H9 (cell line): ENCODE measurements at regions not wholly inside any gene's neighbourhood (a gene's known extent, or its start where the extent isn't known, plus 50 kb on each side); places are given as distances from the start of the nearest gene placed in this dataset.

ENCODE experiments used
- DNase-seq: peaks from one replicate; pipeline ENCODE4 v3.0.0-alpha.2; 2017
- H2AFZ ChIP-seq: one replicate; pipeline ENCODE4 v1.6.1; 2013; ENCODE audit warnings: mild to moderate bottlenecking, low read length, control low read depth, moderate library complexity
- H2AK5ac ChIP-seq: 2 replicates; pipeline ENCODE4 v1.6.1; 2013; ENCODE audit warnings: low read length, control low read depth, mixed read lengths; ENCODE audit not compliant: insufficient read length
- H2BK120ac ChIP-seq: one replicate; pipeline ENCODE4 v1.6.1; 2013; ENCODE audit warnings: low read depth, mild to moderate bottlenecking, low read length, control low read depth, inconsistent platforms; ENCODE audit not compliant: poor library complexity, severe bottlenecking
- H2BK12ac ChIP-seq: 2 replicates; pipeline ENCODE4 v1.6.1; 2013; ENCODE audit warnings: low read length, control low read depth, mixed read lengths, low read depth; ENCODE audit not compliant: insufficient read length
- H2BK15ac ChIP-seq: 2 replicates; pipeline ENCODE4 v1.6.1; 2013; ENCODE audit warnings: low read depth, low read length, control low read depth
- H2BK20ac ChIP-seq: one replicate; pipeline ENCODE4 v1.6.1; 2013; ENCODE audit warnings: low read depth, mild to moderate bottlenecking, low read length, control low read depth, inconsistent platforms; ENCODE audit not compliant: poor library complexity, severe bottlenecking
- H2BK5ac ChIP-seq: 2 replicates; pipeline ENCODE4 v1.6.1; 2013; ENCODE audit warnings: low read length, control low read depth, mixed read lengths; ENCODE audit not compliant: insufficient read length
- H3K14ac ChIP-seq: 2 replicates; pipeline ENCODE4 v1.6.1; 2013; ENCODE audit warnings: low read length, control low read depth; ENCODE audit not compliant: insufficient read depth
- H3K18ac ChIP-seq: 2 replicates; pipeline ENCODE4 v1.6.1; 2013; ENCODE audit warnings: low read depth, mild to moderate bottlenecking, mixed read lengths, low read length, control low read depth; ENCODE audit not compliant: insufficient read length
- H3K23ac ChIP-seq: 2 replicates; pipeline ENCODE4 v1.6.1; 2013; ENCODE audit warnings: low read length, control low read depth, mixed read lengths, low read depth; ENCODE audit not compliant: insufficient read length
- H3K23me2 ChIP-seq: 2 replicates; pipeline ENCODE4 v1.6.1; 2013; ENCODE audit warnings: low read depth, mild to moderate bottlenecking, mixed read lengths, low read length, control low read depth; ENCODE audit not compliant: insufficient read length, poor library complexity, severe bottlenecking
- H3K27ac ChIP-seq: 2 replicates; pipeline ENCODE4 v1.5.1; 2013; ENCODE audit warnings: low read length, control low read depth, mixed read lengths, low read depth; ENCODE audit not compliant: insufficient read length
- H3K27me3 ChIP-seq: 2 replicates; pipeline ENCODE4 v1.6.1; 2013; ENCODE audit warnings: low read length, control low read depth, inconsistent platforms; ENCODE audit not compliant: insufficient read depth
- H3K4ac ChIP-seq: 2 replicates; pipeline ENCODE4 v1.6.1; 2013; ENCODE audit warnings: low read depth, mild to moderate bottlenecking, control low read depth, inconsistent platforms, low read length, moderate library complexity
- H3K4me1 ChIP-seq: 2 replicates; pipeline ENCODE4 v1.6.1; 2013; ENCODE audit warnings: low read length, control low read depth, inconsistent platforms; ENCODE audit not compliant: insufficient read depth
- H3K4me2 ChIP-seq: 2 replicates; pipeline ENCODE4 v1.6.1; 2013; ENCODE audit warnings: low read length, control low read depth, mixed read lengths; ENCODE audit not compliant: insufficient read length, insufficient read depth
- H3K56ac ChIP-seq: 2 replicates; pipeline ENCODE4 v1.6.1; 2013; ENCODE audit warnings: low read depth, mild to moderate bottlenecking, mixed read lengths, low read length, control low read depth; ENCODE audit not compliant: insufficient read length
- H3K79me1 ChIP-seq: 2 replicates; pipeline ENCODE4 v1.6.1; 2013; ENCODE audit warnings: low read depth, mild to moderate bottlenecking, moderate library complexity, low read length, control low read depth, inconsistent platforms; ENCODE audit not compliant: insufficient read depth, poor library complexity, severe bottlenecking
- H3K79me2 ChIP-seq: 2 replicates; pipeline ENCODE4 v1.6.1; 2013; ENCODE audit warnings: low read length, control low read depth, inconsistent platforms; ENCODE audit not compliant: insufficient read depth
- H3K9ac ChIP-seq: 2 replicates; pipeline ENCODE4 v1.6.1; 2013; ENCODE audit warnings: low read length, control low read depth, mixed read lengths; ENCODE audit not compliant: insufficient read length; ENCODE audit errors: extremely low read depth
- H3K9me3 ChIP-seq: one replicate; pipeline ENCODE4 v1.6.1; 2013; ENCODE audit warnings: low read depth, low read length, inconsistent platforms; ENCODE audit not compliant: control insufficient read depth
- H3T11ph ChIP-seq: one replicate; pipeline ENCODE4 v1.6.1; 2013; ENCODE audit warnings: mild to moderate bottlenecking, low read length, control low read depth, inconsistent platforms
- H4K20me1 ChIP-seq: one replicate; pipeline ENCODE4 v1.6.1; 2013; ENCODE audit not compliant: control insufficient read depth, insufficient read length, insufficient read depth
- H4K5ac ChIP-seq: 2 replicates; pipeline ENCODE4 v1.6.1; 2013; ENCODE audit warnings: low read depth, mild to moderate bottlenecking, mixed read lengths, low read length, control low read depth; ENCODE audit not compliant: insufficient read length
- H4K8ac ChIP-seq: replicated peaks from 2 replicates; pipeline ENCODE4 v1.6.1; 2013; ENCODE audit warnings: low read length, control low read depth, mixed read lengths, low read depth; ENCODE audit not compliant: insufficient read length
- H4K91ac ChIP-seq: 2 replicates; pipeline ENCODE4 v1.6.1; 2013; ENCODE audit warnings: low read depth, mild to moderate bottlenecking, moderate library complexity, mixed read lengths, low read length, control low read depth; ENCODE audit not compliant: insufficient read length
- H3K27ac Mint-ChIP-seq, 3 experiments: 2 replicates in 2 of 3; 3 replicates in 1 of 3; pipeline ENCODE4 v1.8.0; 2020 to 2021; ENCODE audit warnings: mixed read lengths in 3 of 3, mild to moderate bottlenecking in 1 of 3, moderate library complexity in 1 of 3
- H3K27me3 Mint-ChIP-seq: 2 replicates; pipeline ENCODE4 v1.8.0; 2021; ENCODE audit warnings: low read depth, mild to moderate bottlenecking, moderate library complexity, mixed read lengths
- H3K36me3 Mint-ChIP-seq, 3 experiments: 2 replicates in 2 of 3; 3 replicates in 1 of 3; pipeline ENCODE4 v1.8.0; 2020 to 2021; ENCODE audit warnings: low read depth in 3 of 3, mixed read lengths in 3 of 3; ENCODE audit not compliant: insufficient read depth in 1 of 3
- H3K4me1 Mint-ChIP-seq, 2 experiments: 2 replicates each; pipeline ENCODE4 v1.8.0; 2020; ENCODE audit warnings: mixed read lengths in 2 of 2
- H3K4me3 Mint-ChIP-seq, 2 experiments: 2 replicates in 1 of 2; 3 replicates in 1 of 2; pipeline ENCODE4 v1.8.0; 2020 to 2021; ENCODE audit warnings: mild to moderate bottlenecking in 2 of 2, mixed read lengths in 2 of 2, moderate library complexity in 1 of 2
- H3K9me3 Mint-ChIP-seq, 2 experiments: 2 replicates in 1 of 2; 3 replicates in 1 of 2; pipeline ENCODE4 v1.8.0; 2020; ENCODE audit warnings: mild to moderate bottlenecking in 2 of 2, mixed read lengths in 2 of 2, moderate library complexity in 1 of 2
- WGBS: extraction: QIAGEN DNeasy Blood & Tissue Kit; methylation state at CpG from one replicate; pipeline ENCODE4 v1.1.7; 2013; ENCODE audit warnings: missing lambda C conversion rate, low lambda C conversion rate, mixed read lengths; ENCODE audit not compliant: insufficient read length; ENCODE audit errors: extremely low coverage; 5-methylcytosine and 5-hydroxymethylcytosine counted together
- TF ChIP-seq, protein P1 (sequence below): fragments of 200-600 bp; sonication (generic); conservative IDR thresholded peaks from 3 replicates; pipeline ENCODE4 v1.8.0; 2021; ENCODE audit warnings: antibody characterized with exemption, mild to moderate bottlenecking

DNA sequence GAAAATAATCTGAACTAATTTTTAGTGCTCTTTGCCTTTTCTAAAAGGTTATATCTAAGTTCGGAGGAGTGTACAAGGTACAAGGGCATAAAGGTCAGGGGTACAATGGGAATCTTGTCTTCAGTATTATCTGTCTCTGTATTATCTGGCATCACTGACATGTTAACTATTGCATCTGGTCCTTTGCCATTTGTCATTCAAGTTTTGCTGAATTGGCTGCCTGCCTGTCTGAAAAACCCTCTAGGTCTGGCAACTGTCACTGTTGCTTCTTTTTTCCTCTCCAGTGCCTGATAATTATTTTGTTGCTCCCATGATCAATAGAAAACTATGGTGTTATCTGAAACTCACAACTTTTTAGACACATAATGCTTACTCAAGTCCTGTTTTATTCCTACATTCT lies 112.5 kb upstream of the STK26 start:
- no peak overlapping the region for H2BK12ac ChIP-seq
- TF ChIP-seq, protein P1, sequence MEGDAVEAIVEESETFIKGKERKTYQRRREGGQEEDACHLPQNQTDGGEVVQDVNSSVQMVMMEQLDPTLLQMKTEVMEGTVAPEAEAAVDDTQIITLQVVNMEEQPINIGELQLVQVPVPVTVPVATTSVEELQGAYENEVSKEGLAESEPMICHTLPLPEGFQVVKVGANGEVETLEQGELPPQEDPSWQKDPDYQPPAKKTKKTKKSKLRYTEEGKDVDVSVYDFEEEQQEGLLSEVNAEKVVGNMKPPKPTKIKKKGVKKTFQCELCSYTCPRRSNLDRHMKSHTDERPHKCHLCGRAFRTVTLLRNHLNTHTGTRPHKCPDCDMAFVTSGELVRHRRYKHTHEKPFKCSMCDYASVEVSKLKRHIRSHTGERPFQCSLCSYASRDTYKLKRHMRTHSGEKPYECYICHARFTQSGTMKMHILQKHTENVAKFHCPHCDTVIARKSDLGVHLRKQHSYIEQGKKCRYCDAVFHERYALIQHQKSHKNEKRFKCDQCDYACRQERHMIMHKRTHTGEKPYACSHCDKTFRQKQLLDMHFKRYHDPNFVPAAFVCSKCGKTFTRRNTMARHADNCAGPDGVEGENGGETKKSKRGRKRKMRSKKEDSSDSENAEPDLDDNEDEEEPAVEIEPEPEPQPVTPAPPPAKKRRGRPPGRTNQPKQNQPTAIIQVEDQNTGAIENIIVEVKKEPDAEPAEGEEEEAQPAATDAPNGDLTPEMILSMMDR: no peak
- H2AFZ ChIP-seq: no peak overlapping the region
- H3K27me3 ChIP-seq: no peaks in the 10 kb centered on the region
- H3K4ac ChIP-seq: no peak overlapping the region
- H3K4me1 Mint-ChIP-seq: peaks cover 0 to 2% of the 10 kb centered on the region in 2 experiments; a peak in 1 of 4 replicates
- no peak overlapping the region for H3K27ac Mint-ChIP-seq
- no peak overlapping the region for H3K4me2 ChIP-seq
- no peaks in the 10 kb centered on the region for H3K23me2 ChIP-seq
- no peak overlapping the region for H3K27ac ChIP-seq
- H3K9ac ChIP-seq: no peak overlapping the region
- no peaks in the 10 kb centered on the region for H3K79me2 ChIP-seq
- H3K56ac ChIP-seq: no peak overlapping the region
- H3K4me1 ChIP-seq: no peaks in the 10 kb centered on the region
- H4K5ac ChIP-seq: no peak overlapping the region
- H3K36me3 Mint-ChIP-seq: no peaks in the 10 kb centered on the region
- no peak overlapping the region for H4K91ac ChIP-seq
- H2BK15ac ChIP-seq: no peak overlapping the region
- H2BK5ac ChIP-seq: no peak overlapping the region
- no peaks in the 10 kb centered on the region for H3K9me3 Mint-ChIP-seq
- no peak overlapping the region for H2BK20ac ChIP-seq
- H3K23ac ChIP-seq: no peak overlapping the region
- no CpG with 5 or more reads among the region's 1 CpG for WGBS
- H3K4me3 Mint-ChIP-seq: no peak overlapping the region
- DNase-seq: no peak
- H3K18ac ChIP-seq: no peak overlapping the region
- H3K14ac ChIP-seq: no peak overlapping the region
- H2AK5ac ChIP-seq: no peak overlapping the region
- H2BK120ac ChIP-seq: no peak overlapping the region
- H3K9me3 ChIP-seq: no peaks in the 10 kb centered on the region
- no peak overlapping the region for H4K8ac ChIP-seq
- H3K79me1 ChIP-seq: no peaks in the 10 kb centered on the region
- no peak overlapping the region for H3T11ph ChIP-seq
- H3K27me3 Mint-ChIP-seq: peaks cover 11% of the 10 kb centered on the region
- no peaks in the 10 kb centered on the region for H4K20me1 ChIP-seq
